Body of pancreas (tissue), 4 donors: ENCODE measurements at regions not wholly inside any gene's neighbourhood (a gene's known extent, or its start where the extent isn't known, plus 50 kb on each side); places are given as distances from the start of the nearest gene placed in this dataset.

ENCODE experiments used
- CTCF ChIP-seq, 7 experiments: fragments of 450-650 bp in 4 of 7; fragments of 200-600 bp in 3 of 7; sonication (generic) in 3 of 7; IDR thresholded peaks; one replicate each; pipeline ENCODE4 v1.5.1; 2016 to 2019; ENCODE audit warnings: antibody characterized with exemption in 7 of 7
- POLR2A ChIP-seq, 3 donors: fragments of 450-650 bp; IDR thresholded peaks; one replicate each; pipeline ENCODE4 v1.6.1; 2016; ENCODE audit warnings: antibody characterized with exemption in 3 of 3, mild to moderate bottlenecking in 2 of 3

- TF ChIP-seq POLR2A (IDR thresholded peaks at IDR 0.05) (no peak), CTCF (IDR thresholded peaks at IDR 0.05) (no peak)
Observed at GRCh38 chr7:12898004-12898403, 210.6 kb downstream of the ARL4A start.
